ENCODE measurements at regions not wholly inside any gene's neighbourhood (a gene's known extent, or its start where the extent isn't known, plus 50 kb on each side); places are given as distances from the start of the nearest gene placed in this dataset.

GRCh38 chr1:8267307-8267706 lies 50.6 kb upstream of the SLC45A1 start:
- DNase-seq, result no peak

- DNase-seq, result no peak
Observed at GRCh38 chr1:8266436-8267165, 51.3 kb upstream of the SLC45A1 start.

GRCh38 chr1:8263791-8264190 lies 54.1 kb upstream of the SLC45A1 start:
- DNase-seq, result no peak

DNA sequence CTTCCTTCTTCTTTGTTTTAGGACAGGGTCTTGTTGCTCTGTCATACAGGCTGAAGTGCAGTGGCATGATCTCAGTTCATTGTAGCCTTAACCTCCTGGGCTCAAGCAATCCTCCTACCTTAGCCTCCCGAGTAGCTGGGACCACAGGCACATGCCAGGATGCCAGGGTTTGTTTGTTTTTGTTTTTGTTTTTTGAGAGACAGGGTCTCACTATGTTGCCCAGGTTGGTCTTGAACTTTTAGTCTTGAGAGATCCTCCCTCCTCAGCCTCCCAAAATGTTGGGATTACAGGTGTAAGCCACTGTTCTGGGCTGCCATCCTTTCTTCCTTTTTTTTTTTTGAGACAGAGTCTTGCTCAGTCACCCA lies 56.5 kb upstream of the SLC45A1 start:
- no peak for DNase-seq

DNA sequence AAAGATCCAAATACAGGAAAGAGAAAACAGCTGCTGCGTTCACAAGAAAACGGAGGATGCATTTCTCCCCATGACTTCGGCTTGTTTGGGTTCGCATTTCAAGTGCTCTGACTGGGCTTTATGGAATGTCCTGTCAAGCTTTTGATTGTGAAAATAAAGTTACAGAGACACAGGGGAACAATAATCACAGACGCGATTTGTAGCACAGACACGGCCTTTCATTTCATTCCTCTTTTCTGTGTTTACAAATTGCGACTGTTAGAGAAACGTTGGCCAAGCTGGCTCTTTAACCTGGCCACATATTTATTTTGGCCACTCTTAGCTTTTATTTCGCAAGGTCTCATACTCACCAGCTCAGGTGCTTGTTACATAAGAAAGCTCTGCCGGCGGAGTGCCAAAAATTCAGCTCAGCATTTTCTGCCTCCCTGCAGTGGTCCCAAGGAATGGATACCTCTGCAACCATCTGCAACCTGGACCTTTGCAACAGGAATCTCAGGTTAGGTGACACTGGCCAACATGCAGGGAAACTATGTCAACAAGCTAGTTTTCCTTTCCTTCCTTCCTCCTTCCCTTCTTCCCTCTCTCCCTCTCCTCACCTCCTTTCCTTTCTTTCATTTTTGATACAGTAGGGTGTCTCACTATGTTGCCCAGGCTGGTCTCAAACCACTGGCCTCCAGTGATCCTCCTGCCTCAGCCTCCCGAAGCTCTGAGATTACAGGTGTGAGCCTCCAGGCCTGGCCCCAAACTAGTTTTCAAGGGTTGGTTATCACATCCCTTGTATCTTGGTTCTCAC lies 58.2 kb upstream of the SLC45A1 start:
- DNase-seq, result no peak

- no peak for DNase-seq
Observed at GRCh38 chr1:8257621-8258020, 60.3 kb upstream of the SLC45A1 start.

- DNase-seq, result no peak
Observed at GRCh38 chr1:8256321-8256720, 61.6 kb upstream of the SLC45A1 start.

GRCh38 chr1:8255712-8256111 lies 62.2 kb upstream of the SLC45A1 start:
- no peak for DNase-seq

- no peak for DNase-seq
Observed at GRCh38 chr1:8252266-8252951, 65.5 kb upstream of the SLC45A1 start.

DNA sequence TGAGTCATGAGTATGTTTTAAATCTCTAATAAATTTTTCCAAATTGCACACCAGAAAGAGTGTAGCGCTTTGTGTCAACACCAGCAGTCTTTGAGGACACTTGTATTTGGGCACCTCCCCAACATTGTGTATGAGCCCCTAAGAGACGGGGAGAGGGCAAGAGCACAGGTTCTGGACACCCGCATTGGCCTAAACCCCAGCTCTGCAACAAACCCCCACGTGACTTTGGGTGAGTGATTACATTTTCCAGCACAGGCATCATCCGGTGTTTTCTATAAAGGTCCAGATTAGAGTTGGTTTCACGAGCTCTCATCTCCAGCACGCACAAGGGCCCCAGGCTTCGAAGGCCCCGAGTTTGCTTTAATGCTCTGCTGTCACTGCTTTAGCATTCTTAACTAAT lies 66.3 kb upstream of the SLC45A1 start:
- no peak for DNase-seq

- DNase-seq, result no peak
Observed at GRCh38 chr1:8249838-8250237, 68.1 kb upstream of the SLC45A1 start.

DNA sequence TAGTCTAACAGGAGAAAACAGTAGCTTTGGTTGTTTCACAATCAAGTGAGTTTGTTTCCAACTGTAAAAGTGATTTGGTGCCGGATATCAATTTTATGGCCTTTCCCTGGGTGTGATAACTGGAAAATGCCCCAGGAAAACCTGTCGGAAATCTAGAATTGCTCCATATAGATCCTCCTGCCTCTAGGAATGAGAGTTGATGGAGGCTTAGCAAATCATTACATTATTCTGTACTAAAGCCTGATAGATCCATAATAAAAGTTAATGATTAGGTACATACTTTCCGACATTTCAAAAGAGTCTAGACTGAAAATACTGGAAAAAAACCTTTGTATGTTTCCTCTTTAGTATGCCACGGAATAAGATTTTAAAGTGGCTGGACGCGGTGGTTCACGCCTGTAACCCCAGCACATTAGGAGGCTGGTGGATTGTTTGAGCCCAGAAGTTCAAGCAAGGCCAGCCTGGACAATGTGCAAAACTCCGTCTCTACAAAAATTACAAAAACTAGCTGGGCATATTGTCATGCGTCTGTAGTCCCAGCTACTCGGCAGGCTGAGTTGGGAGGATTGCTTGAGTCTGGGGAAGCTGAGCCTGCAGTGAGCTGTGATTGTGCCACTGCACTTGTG lies 70.0 kb upstream of the SLC45A1 start:
- no peak for DNase-seq

DNA sequence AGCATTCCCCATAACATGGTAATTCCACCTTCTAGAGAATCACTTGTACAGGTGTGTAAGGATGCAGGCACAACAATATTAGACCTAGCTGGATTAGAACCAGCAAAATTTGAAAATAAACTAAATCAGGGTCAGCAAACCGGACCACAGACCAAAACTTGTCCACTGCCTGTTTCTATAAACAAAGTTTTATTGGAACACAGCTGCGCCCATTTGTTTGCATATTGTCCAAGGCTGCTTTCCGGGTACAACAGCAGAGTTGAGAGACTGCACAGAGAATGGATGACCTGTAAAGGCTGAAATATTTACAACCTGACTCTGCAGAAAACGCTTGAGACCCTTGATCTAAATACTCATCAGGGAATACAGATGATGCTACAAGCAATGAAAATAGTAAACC lies 73.6 kb upstream of the SLC45A1 start:
- DNase-seq, result no peak

DNA sequence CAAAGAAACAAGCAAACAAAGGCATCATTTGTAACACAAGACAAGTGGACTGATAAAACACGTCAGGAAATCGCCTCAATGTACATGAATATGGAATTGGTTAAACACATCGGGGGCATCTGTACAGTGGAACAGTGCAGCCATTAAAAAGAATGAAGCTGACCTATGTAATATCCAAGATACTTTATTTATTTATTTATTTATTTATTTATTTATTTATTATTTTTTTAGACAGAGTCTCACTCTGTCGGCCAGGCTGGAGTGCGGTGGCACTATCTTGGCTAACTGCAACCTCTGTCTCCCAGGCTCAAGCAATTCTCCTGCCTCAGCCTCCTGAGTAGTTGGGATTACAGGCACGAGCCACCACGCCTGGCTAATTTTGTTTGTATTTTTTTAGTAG lies 75.4 kb upstream of the SLC45A1 start:
- no peak for DNase-seq

DNA sequence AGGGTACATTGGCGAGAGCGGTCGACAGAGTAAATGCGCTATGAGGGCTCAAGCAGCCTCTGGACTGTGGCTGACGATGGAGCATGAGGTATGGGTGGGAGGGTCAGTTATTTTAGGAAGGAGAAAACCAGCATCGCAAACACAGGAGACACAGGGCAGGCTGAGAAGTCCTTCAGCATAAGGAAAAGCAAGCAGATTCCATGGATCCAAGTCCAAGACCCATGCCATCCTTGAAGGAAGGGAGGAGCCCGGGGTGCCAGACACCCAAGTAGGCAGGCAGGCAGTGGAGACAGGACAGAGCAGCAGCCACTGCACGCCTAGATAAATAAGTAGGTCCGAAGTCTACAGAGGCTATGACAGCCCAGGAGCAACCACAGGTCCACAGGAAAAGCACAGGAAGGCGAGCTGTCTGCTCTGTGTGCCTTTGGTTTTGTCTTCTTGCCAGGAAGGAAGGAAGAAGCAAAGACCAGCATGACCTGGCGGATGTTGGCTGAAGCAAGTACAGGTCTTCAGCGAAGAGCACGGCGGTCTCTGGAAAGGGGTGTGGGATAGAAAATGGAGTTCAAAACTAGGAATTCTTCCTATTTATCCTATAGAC lies 76.4 kb upstream of the SLC45A1 start:
- no peak for DNase-seq

DNA sequence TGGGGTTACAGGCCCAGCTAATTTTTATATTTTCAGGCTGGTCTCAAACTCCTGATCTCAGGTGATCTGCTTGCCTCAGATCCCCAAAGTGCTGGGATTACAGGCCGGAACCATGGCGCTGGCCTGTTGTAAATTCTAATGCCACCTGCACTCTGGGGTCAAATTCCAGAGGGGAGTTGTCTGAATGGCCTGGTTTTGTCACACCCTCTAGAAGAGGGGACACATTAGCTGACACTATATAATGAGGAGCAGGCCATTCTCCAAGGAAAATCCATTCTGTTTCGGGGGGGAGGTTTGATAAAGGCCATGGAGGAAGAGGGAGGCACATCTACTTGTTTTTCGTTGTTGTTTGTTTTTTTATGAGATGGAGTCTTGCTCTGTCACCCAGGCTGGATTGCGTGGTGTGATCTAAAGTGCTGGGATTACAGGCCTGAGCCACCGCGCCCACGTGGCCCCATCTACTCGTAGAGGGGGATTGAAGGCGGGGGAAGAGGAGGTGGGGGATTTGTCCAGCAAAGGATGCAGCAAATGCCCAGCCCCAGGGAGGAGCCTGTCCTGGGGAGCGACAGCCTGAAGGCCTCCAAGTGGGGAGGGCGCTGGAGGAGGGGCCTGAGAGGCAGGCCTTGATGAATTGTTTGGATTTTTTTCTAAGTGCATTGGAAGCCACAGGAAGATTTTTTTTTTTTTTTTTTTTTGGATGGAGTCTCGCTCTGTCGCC lies 78.4 kb upstream of the SLC45A1 start:
- DNase-seq, result no peak

- no peak for DNase-seq
Observed at GRCh38 chr1:8239039-8239305, 78.9 kb upstream of the SLC45A1 start.

- no peak for DNase-seq
Observed at GRCh38 chr1:8238141-8239038, 79.5 kb upstream of the SLC45A1 start.

DNA sequence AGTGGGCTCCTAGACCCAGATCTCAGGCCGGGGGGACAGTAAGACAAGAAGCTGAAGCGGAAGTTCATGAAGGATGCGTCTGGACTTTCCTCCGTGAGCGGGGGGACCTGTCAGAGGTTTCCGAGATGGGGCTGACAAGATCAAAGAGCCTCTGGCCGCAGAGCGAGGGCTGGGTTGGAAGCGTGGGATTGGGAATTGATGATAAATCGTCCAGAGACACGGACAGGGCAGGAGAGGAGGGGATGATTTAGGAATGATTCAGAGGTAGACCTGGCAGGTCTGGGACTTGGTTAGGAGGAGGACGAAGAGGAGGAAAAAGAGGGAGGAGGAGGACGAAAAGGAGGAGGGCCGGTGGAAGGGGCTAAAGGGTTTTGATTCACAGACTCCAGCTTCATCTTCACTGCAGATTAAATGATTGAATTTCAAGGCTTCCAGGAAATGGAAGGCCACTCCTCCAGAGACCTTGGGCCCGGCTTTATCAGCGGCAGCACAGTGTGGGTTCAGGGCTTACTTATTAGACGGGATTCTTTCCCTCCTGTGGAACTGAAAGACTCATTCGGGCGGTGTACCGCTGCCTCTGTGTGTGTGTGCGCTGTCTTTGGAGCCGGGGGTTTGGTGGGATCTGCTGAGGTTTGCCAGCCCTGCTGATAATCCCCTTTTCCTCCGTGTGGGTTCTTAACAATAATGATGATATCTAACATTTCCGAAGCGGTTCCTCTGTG lies 85.7 kb upstream of the SLC45A1 start:
- no peak for DNase-seq

GRCh38 chr1:8230292-8230621 lies 87.7 kb upstream of the SLC45A1 start:
- no peak for DNase-seq

DNA sequence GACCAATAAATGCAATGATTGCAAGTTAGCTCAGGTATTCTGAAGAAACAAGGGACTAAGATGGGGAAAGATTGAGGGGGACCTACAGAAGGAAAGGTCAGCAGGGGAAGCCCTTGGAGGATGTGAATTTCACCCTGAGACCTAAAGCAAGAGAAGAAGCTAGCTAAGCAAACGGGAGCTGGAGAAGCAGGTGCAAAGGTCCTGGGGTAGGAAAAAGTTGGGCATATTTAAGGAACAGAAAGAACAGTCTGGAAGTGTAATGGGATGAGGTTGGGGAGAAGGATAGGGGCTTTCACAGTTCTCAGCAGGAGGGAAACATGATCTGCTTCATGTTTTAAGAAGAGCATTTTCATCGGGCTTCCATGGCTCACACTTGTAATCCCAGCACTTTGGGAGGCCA lies 89.7 kb upstream of the SLC45A1 start:
- DNase-seq, result no peak
